ENCODE measurements at regions not wholly inside any gene's neighbourhood (a gene's known extent, or its start where the extent isn't known, plus 50 kb on each side); places are given as distances from the start of the nearest gene placed in this dataset.

- TF ChIP-seq CTCF (IDR thresholded peaks at IDR 0.05) = no peak
- TF ChIP-seq POLR2A (IDR thresholded peaks at IDR 0.05) = no peak
Observed at GRCh38 chr15:46941241-46941640, 776.1 kb upstream of the SEMA6D start.

Data from uterus (tissue), 2 donors.